ENCODE measurements at regions not wholly inside any gene's neighbourhood (a gene's known extent, or its start where the extent isn't known, plus 50 kb on each side); places are given as distances from the start of the nearest gene placed in this dataset.

- no peak for DNase-seq
Observed at GRCh38 chr16:82497139-82497538, 129.6 kb upstream of the CDH13 start.

GRCh38 chr16:82488460-82488859, 138.3 kb upstream of the CDH13 start:
- DNase-seq = no peak

- no peak for DNase-seq
Observed at GRCh38 chr16:82481455-82481854, 145.3 kb upstream of the CDH13 start.

- no peak for DNase-seq
Observed at GRCh38 chr16:82476786-82477185, 150.0 kb upstream of the CDH13 start.

- DNase-seq = peak; percentile 4
Observed at GRCh38 chr16:82470620-82471152, 156.1 kb upstream of the CDH13 start.

GRCh38 chr16:82470016-82470415, 156.8 kb upstream of the CDH13 start:
- no peak for DNase-seq

- no peak for DNase-seq
Observed at GRCh38 chr16:82464187-82464586, 162.6 kb upstream of the CDH13 start.

- no peak for DNase-seq
Observed at GRCh38 chr16:82460766-82461165, 166.0 kb upstream of the CDH13 start.

- DNase-seq = no peak
Observed at GRCh38 chr16:82459580-82460256, 167.1 kb upstream of the CDH13 start.

- DNase-seq = peak; percentile 44
Observed at GRCh38 chr16:82456683-82457082, 170.1 kb upstream of the CDH13 start.

GRCh38 chr16:82454566-82454965, 172.2 kb upstream of the CDH13 start:
- DNase-seq = no peak

- DNase-seq = no peak
Observed at GRCh38 chr16:82454152-82454551, 172.6 kb upstream of the CDH13 start.

GRCh38 chr16:82452004-82452756, 174.6 kb upstream of the CDH13 start:
- no peak for DNase-seq

GRCh38 chr16:82451449-82451848, 175.3 kb upstream of the CDH13 start:
- DNase-seq = no peak

GRCh38 chr16:82440336-82440735, 186.4 kb upstream of the CDH13 start:
- DNase-seq = no peak

- peak; percentile 2 for DNase-seq
Observed at GRCh38 chr16:82439678-82440293, 187.0 kb upstream of the CDH13 start.

- no peak for DNase-seq
Observed at GRCh38 chr16:82433042-82433441, 193.7 kb upstream of the CDH13 start.

GRCh38 chr16:82432261-82432660, 194.5 kb upstream of the CDH13 start:
- DNase-seq = peak; percentile 18

- peak; percentile 1 for DNase-seq
Observed at GRCh38 chr16:82425661-82426060, 201.1 kb upstream of the CDH13 start.

- no peak for DNase-seq
Observed at GRCh38 chr16:82421851-82422250, 204.9 kb upstream of the CDH13 start.

GRCh38 chr16:82419332-82419731, 207.4 kb upstream of the CDH13 start:
- no peak for DNase-seq

- DNase-seq = no peak
Observed at GRCh38 chr16:82414476-82414875, 212.3 kb upstream of the CDH13 start.

- no peak for DNase-seq
Observed at GRCh38 chr16:82412770-82413169, 214.0 kb upstream of the CDH13 start.

GRCh38 chr16:82405736-82406135, 221.0 kb upstream of the CDH13 start:
- no peak for DNase-seq
